Prostate gland (tissue), 2 donors: ENCODE measurements at regions not wholly inside any gene's neighbourhood (a gene's known extent, or its start where the extent isn't known, plus 50 kb on each side); places are given as distances from the start of the nearest gene placed in this dataset.

ENCODE experiments used
- DNase-seq: peaks from one replicate; pipeline ENCODE4 v3.0.0-alpha.2; 2019; ENCODE audit warnings: low spot score
- H3K27ac ChIP-seq, 2 donors: fragments of 200-600 bp; sonication (generic); 2 replicates each; pipeline ENCODE4 v1.5.1; 2017 to 2019
- H3K27me3 ChIP-seq: fragments of 200-600 bp; sonication (generic); replicated peaks from 2 replicates; pipeline ENCODE4 v1.5.1; 2019; ENCODE audit not compliant: insufficient read depth
- H3K36me3 ChIP-seq, 2 donors: fragments of 200-600 bp; sonication (generic); 1 replicate in 1 of 2; 2 replicates in 1 of 2; pipeline versions ENCODE4 v1.5.1 to v1.8.1; 2017 to 2019
- H3K4me1 ChIP-seq: fragments of 200-600 bp; sonication (generic); replicated peaks from 2 replicates; pipeline ENCODE4 v1.5.1; 2019
- H3K4me3 ChIP-seq, 2 donors: fragments of 200-600 bp; sonication (generic); 2 replicates each; pipeline ENCODE4 v1.5.1; 2017 to 2019
- H3K9me3 ChIP-seq: fragments of 200-600 bp; sonication (generic); 2 replicates; pipeline ENCODE4 v1.5.1; 2017
- CTCF ChIP-seq, 4 experiments: fragments of 200-600 bp in 2 of 4; fragments of 450-650 bp in 2 of 4; sonication (generic) in 2 of 4; IDR thresholded peaks; 1 replicate in 3 of 4; 2 replicates in 1 of 4; pipeline ENCODE4 v1.5.1; 2016 to 2019; ENCODE audit warnings: antibody characterized with exemption in 4 of 4, mild to moderate bottlenecking in 2 of 4, moderate library complexity in 2 of 4
- POLR2A ChIP-seq: fragments of 450-650 bp; IDR thresholded peaks from one replicate; pipeline ENCODE4 v1.6.1; 2016; ENCODE audit warnings: antibody characterized with exemption, mild to moderate bottlenecking
- POLR2AphosphoS5 ChIP-seq: sonication (generic); formaldehyde crosslinking; IDR thresholded peaks from one replicate; pipeline ENCODE4 v1.6.1; 2017; ENCODE audit warnings: antibody characterized with exemption
- WGBS: methylation state at CpG from one replicate; pipeline ENCODE4 v1.1.5; 2018; 5-methylcytosine and 5-hydroxymethylcytosine counted together
- intact Hi-C: fragments of 100-400 bp; cut with DNase I; formaldehyde crosslinking; loops from one replicate; pipeline ENCODE4 v1.14.2; 2022

- TF ChIP-seq POLR2A (no peak), CTCF (IDR thresholded peaks at IDR 0.05) (no peak), POLR2AphosphoS5 (no peak)
- 94% methylated on average over 1 of the region's 1 CpG for WGBS
- intact Hi-C loops, result no loop called here
Measured at GRCh38 chr11:80388130-80388529, 947.3 kb upstream of the TENM4 start.

GRCh38 chr11:80383655-80384054 lies 942.8 kb upstream of the TENM4 start:
- H3K4me3 ChIP-seq, result no peak overlapping the region
- H3K9me3 ChIP-seq, result no peaks in the 10 kb centered on the region
- H3K27ac ChIP-seq, result no peak overlapping the region
- 43% methylated on average over 3 of the region's 3 CpGs for WGBS
- no peaks in the 10 kb centered on the region for H3K27me3 ChIP-seq
- peak; percentile 23 for DNase-seq
- intact Hi-C loops, result no loop called here
- H3K4me1 ChIP-seq, result peaks cover 3% of the 10 kb centered on the region
- H3K36me3 ChIP-seq, result no peaks in the 10 kb centered on the region
- no peak for TF ChIP-seq POLR2AphosphoS5
- no peak for TF ChIP-seq CTCF (IDR thresholded peaks at IDR 0.05)
- TF ChIP-seq POLR2A, result no peak

More at GRCh38 chr11:80388130-80388529, 947.3 kb upstream of the TENM4 start:
- Histone ChIP-seq H3K9me3 (no peaks in the 10 kb centered on the region), H3K27ac (no peak overlapping the region), H3K27me3 (no peaks in the 10 kb centered on the region), H3K4me1 (peaks cover 3% of the 10 kb centered on the region), H3K4me3 (no peak overlapping the region), H3K36me3 (no peaks in the 10 kb centered on the region)
- DNase-seq, result no peak

DNA sequence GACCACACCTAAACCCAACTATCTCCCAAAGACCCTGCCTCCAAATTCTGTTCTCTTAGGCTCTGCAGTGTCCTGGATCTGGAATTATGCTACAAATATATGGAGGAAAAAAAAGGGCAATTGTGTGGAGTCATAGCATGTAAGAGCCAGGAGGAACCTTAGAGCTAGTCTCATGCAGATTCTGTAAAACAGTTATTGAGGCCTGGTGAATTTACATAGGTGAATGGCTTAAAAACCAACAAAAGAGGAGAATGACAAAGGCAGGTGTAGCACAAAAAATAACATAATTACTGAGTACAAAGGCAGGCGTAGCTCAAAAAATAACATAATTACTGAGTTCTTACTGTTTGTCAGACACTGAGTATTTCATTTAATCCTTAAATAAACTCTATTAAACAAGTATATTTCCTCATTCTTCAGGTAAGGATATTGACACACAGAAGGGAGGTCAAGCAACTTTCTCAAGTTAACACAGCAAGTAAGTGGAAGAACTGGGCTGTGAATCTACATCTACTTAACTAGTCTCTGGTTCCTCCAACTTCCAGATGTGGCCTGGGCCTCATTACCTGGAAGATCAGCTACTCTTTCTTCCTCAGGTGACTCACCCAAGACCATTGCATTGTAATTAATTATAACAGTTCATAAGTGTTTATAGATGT lies 938.9 kb upstream of the TENM4 start:
- H3K4me1 ChIP-seq, result peaks cover 3% of the 10 kb centered on the region
- no peaks in the 10 kb centered on the region for H3K36me3 ChIP-seq
- no peaks in the 10 kb centered on the region for H3K27me3 ChIP-seq
- no peak for DNase-seq
- H3K9me3 ChIP-seq, result no peaks in the 10 kb centered on the region
- 62% methylated on average over 1 of the region's 1 CpG for WGBS
- intact Hi-C loops, result no loop called here
- TF ChIP-seq CTCF (IDR thresholded peaks at IDR 0.05) (no peak), POLR2AphosphoS5 (peak; percentile 8), POLR2A (no peak)
- no peak overlapping the region for H3K27ac ChIP-seq
- H3K4me3 ChIP-seq, result no peak overlapping the region

- Histone ChIP-seq H3K27ac (no peak overlapping the region), H3K27me3 (no peaks in the 10 kb centered on the region), H3K36me3 (no peaks in the 10 kb centered on the region), H3K4me1 (no peaks in the 10 kb centered on the region), H3K9me3 (no peaks in the 10 kb centered on the region), H3K4me3 (no peak overlapping the region)
- 89% methylated on average over 6 of the region's 6 CpGs for WGBS
- no peak for TF ChIP-seq POLR2AphosphoS5
- no peak for TF ChIP-seq POLR2A
- intact Hi-C loops, result no loop called here
- no peak for DNase-seq
Measured at GRCh38 chr11:80371931-80372330, 931.1 kb upstream of the TENM4 start.

- no peaks in the 10 kb centered on the region for H3K4me1 ChIP-seq
- H3K9me3 ChIP-seq, result no peaks in the 10 kb centered on the region
- H3K27ac ChIP-seq, result no peak overlapping the region
- intact Hi-C loops, result no loop called here
- H3K4me3 ChIP-seq, result no peak overlapping the region
- 82% methylated on average over 1 of the region's 1 CpG for WGBS
- DNase-seq, result no peak
- TF ChIP-seq POLR2AphosphoS5 (no peak), CTCF (IDR thresholded peaks at IDR 0.05) (no peak), POLR2A (no peak)
- no peaks in the 10 kb centered on the region for H3K36me3 ChIP-seq
- H3K27me3 ChIP-seq, result no peaks in the 10 kb centered on the region
Measured at GRCh38 chr11:80365980-80366379, 925.1 kb upstream of the TENM4 start.
